ENCODE measurements at regions not wholly inside any gene's neighbourhood (a gene's known extent, or its start where the extent isn't known, plus 50 kb on each side); places are given as distances from the start of the nearest gene placed in this dataset.

GRCh38 chr9:91042541-91042940, 240.9 kb downstream of the SYK start:
- DNase-seq = no peak

DNA sequence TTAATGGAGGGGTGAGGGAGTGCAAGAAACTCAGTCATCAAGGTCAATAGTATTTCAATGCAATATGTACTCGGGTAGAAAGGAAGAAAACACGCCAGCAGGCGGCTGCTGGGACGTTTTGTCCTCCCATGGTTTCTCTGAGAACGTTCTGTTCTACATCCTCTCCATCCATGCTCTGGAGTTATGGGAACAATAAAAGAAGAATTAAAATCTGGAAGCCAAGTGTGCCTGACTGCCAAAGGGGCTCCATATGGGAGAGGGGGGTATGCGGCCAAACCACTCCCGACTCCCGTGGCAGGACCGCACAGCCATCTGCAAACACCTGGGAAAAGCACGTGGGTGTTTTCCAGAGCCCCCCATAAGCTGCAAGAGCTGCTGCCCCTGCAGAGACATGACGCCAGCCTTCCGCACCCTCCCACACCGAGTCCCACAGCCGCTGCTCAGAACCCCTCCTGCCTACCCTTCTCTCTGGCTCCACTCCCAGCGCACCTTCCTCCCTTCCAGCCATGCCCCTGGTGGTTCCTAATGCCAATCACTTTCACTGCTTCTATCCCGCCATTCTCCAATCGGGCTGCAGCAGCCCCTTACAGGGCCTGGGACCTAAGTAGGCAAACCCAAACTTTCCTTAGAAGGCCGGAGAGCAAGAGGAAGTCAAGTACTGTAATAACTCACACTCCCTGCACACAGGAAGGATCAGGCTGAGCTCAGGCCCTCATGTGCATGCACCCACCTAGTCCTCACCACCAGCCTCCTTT, 241.6 kb downstream of the SYK start:
- no peak for DNase-seq

GRCh38 chr9:91043811-91044175, 242.2 kb downstream of the SYK start:
- DNase-seq = no peak

DNA sequence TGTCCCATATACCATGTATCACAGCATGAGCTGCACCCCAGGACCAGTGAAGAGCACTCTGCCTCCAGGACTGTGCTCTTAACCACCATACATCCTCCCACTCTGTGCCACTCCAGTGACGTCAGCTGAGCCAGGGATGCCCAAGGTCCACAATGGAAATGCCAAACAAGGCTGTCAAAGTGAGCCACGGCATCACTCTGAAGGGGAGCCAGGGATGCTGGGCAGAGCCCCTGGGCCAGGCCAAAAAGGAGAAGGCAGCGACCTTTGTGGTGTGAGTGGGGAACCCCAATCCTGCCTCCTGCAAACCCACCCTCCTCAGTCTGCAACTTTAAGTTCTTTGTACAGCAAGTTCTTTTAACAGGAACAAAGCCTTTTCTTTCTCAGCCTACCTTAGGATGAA, 242.7 kb downstream of the SYK start:
- no peak for DNase-seq

GRCh38 chr9:91045041-91045440, 243.4 kb downstream of the SYK start:
- DNase-seq = no peak

DNA sequence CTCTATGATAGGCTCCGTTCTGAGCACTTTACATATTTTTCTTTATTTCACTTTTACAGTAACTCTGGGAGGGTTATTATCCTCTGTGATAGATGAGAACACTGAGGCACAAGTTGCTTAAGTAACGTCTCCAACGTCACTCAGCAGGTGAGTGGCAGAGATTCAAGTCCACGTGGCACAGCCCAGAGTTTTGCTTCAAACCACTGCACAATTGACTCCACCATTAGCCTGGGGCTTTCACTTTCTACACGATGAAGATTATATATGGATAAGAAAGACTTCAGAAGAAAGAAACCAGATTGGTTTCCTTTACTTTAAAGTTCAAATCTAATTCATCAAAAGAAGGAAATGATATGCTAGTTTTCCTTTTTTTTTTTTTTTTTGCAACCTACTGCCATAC, 245.9 kb downstream of the SYK start:
- DNase-seq = no peak

- no peak for DNase-seq
Observed at GRCh38 chr9:91047993-91048607, 246.5 kb downstream of the SYK start.

GRCh38 chr9:91048749-91049148, 247.1 kb downstream of the SYK start:
- no peak for DNase-seq

DNA sequence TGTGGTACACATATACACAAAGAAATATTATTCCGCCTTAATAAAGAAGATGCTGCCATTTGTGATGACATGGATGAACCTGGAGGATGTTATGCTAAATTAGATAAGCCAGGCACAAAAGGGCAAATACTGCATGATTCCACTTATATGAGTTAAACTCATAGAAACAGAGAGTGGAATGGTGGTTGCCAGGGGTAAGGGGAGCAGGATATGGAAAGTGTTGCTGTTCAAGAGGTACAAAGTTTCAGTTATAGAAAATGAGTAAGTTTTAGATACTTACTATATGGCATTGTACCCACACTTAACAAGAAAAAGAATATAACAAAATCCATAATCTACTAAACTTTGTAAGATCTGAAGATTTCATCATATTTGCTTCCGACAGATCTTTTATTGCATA, 252.2 kb downstream of the SYK start:
- no peak for DNase-seq

GRCh38 chr9:91055845-91056244, 254.2 kb downstream of the SYK start:
- DNase-seq = no peak

DNA sequence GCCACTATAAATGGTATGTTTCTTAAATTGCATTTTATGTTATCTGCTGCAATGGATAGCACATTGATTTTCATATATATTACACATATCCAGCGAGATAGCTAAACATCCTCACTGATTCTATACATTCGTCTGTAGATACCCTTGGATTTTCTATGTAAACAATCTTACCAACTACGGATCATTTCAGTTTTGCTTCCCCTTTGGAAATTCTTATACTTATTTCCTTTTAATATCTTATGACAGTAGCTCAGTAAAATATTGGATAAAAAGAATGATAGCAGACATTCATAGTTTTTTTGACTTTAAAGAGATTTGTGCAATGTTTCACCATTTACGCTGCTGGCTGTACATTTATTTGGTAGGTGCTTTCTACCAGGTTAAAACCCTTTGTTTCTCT, 254.9 kb downstream of the SYK start:
- DNase-seq = no peak

GRCh38 chr9:91056917-91057316, 255.3 kb downstream of the SYK start:
- no peak for DNase-seq

GRCh38 chr9:91059713-91060112, 258.1 kb downstream of the SYK start:
- no peak for DNase-seq

GRCh38 chr9:91060520-91061343, 259.1 kb downstream of the SYK start:
- DNase-seq = peak; percentile 35

DNA sequence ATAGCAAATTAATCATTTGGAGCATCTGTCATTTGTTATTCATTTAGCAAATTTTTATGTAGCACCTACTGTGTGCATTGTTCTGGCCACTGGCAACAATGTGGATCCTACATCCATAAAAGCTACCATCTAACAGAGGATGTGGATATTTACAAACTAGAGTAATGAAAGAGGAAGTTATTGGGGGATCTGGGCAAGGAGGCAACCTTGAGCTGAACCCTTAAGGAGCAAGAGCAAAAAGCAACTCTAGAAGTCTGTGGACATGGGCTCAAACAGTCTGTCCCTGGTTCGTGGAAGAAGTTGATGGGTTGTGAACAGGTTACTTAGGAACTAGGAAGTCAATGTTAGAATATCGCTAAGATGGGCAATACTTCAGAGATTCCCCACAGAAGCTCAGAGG, 259.9 kb downstream of the SYK start:
- DNase-seq = no peak

DNA sequence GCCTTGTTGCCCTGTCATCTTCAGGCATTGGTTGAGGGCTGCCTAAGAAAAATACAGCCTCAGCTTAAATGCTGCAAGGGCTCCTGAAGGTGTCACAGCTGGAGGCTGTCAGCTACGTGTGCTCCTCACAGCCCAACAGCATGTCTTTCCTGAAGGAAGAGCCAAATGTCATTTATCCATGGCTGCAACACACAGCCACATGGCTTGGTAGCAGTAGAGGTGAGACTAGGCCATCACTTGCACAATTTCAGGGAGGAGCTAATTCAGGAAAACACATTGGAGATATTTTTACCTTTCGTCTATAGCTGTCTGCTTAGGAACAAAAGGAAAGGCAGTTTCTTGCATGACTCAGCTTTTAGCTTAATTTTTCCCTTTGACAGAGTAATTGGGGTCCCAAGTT, 260.7 kb downstream of the SYK start:
- DNase-seq = no peak

GRCh38 chr9:91063471-91063870, 261.9 kb downstream of the SYK start:
- no peak for DNase-seq

DNA sequence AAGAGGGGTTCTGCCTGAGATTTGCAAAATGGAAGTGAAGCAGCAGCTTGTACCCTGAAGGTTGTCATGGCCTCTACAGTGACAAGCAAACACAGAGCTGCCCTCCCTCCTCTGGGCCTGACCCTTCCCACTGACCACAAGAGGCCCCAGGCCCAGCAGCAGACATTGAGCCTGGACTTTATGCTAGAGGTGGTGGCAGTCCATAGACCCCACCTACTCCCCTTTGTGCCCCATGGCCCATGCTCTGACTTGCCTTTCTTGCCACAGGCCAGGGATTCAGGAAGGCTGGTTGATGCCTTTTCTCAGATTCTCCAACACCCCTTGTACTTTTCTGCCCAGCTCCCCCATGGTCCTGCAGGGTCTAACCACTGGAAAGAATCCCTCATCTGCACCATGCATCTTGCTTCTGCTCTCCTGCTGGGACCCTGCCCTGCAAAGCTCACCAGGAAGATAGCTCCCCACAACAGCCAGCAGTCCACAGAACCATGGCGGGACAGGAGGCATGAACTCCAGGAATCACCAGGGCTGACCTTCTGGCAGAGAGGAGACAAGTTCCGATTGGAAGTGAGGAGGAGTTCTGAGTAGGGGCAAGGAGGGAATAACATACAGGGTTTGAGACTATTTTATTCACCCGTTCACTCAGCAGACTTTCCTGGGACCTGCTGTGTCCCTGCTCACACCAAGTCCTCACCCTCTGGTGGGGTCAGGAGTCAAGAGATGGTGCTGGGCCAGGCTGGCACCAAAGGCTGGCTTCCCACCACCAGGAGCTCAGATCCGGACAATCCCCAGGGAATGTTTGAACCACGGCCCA, 263.8 kb downstream of the SYK start:
- DNase-seq = no peak

GRCh38 chr9:91066042-91066415, 264.4 kb downstream of the SYK start:
- DNase-seq = no peak

DNA sequence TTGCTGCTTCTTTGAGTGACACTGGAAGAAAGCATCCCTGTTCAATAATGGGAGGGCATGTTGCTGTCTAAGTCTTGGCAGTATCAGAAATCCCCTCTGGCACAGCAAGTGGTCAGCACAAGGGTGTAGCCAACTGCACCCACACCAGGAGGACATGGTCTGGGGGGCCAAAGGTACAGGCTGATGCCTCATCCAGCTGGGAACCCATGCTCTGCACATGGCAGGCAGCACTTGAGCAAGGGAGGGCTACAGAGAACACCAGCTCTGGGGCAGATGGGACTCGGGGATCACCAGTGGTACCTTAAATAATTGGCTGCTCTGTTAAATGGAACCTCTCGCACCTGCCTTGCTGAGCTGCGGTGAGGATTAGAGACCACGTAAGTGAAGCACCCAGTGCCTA, 265.2 kb downstream of the SYK start:
- no peak for DNase-seq

DNA sequence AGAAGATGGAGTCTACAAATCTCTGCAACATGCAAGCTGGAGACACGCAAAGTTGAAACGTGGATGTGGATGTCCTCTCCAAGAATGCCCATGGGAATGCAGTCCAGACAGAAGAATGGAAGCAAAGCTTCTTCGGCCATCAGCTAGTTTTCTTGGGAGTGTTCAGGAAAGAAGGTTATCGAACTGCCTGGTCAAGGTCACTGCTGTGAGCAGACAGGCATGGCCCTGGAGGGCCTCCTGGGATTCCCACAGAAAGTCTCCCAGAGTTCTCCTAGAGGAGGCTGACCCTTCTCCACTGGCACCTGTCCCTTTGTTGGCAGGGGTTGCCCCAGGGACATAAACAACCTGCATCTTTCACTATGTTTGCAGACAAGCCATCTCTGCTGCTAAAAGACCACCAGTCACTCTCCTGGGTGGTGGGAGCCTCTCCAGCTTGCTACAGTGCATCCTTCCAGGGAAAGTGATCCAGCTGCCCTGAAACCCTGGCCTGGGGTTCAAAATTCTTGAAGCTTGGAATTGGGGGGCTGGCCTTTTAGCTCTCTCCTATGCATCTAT, 265.8 kb downstream of the SYK start:
- no peak for DNase-seq

- peak; percentile 85 for DNase-seq
Observed at GRCh38 chr9:91071184-91071990, 269.8 kb downstream of the SYK start.

Measured in NCI-H510A treated with DMSO at 0.1 percent for 48 hours (cell line).